ENCODE measurements at regions not wholly inside any gene's neighbourhood (a gene's known extent, or its start where the extent isn't known, plus 50 kb on each side); places are given as distances from the start of the nearest gene placed in this dataset.

DNA sequence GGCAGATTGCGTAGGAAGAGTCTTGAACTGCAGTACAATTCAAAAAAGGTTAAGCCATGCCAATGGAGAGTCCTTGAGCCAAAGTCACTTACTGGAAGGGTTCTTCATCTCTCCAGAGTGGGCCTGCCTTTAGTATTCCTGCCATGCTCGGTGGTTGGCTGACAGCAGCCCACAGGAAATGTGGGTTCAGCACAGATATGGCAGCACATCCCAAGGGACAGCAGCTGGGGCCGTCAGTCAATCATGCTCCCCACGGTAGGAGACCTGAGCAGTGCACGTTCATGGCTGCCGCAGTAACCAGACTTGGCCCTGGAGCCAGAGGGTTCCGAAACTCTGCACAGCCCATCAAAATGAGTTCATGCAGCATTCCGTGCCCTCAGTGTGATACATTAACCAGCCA lies 63.6 kb upstream of the SIRPA start:
- TF ChIP-seq POLR2A (IDR thresholded peaks at IDR 0.05; ENCODE audit: low read length) (no peak), GATA1 (IDR thresholded peaks at IDR 0.05; ENCODE audit: low read depth, low read length) (no peak)

Measured in erythroblast (primary cell).